SJSA1 (cell line): ENCODE measurements at regions not wholly inside any gene's neighbourhood (a gene's known extent, or its start where the extent isn't known, plus 50 kb on each side); places are given as distances from the start of the nearest gene placed in this dataset.
"Not testable (repeated sequence)": the region's sequence is repeated elsewhere in the genome, so short reads cannot be mapped to it uniquely, and the experiment has no call there.

Experiments used
- DNase-seq, 2 experiments: peaks; one replicate each; pipeline ENCODE4 v3.0.0-alpha.2; 2015 to 2020; ENCODE audit warnings: low spot score in 2 of 2, low read depth in 1 of 2
- H3K27ac ChIP-seq: fragments of 250-450 bp; sonication (Bioruptor Pico); 2 replicates; pipeline ENCODE4 v1.5.1; 2020; ENCODE audit warnings: mild to moderate bottlenecking, moderate library complexity
- H3K27me3 ChIP-seq: fragments of 250-450 bp; sonication (Bioruptor Pico); replicated peaks from 2 replicates; pipeline ENCODE4 v1.5.1; 2020; ENCODE audit warnings: mild to moderate bottlenecking, moderate library complexity
- H3K36me3 ChIP-seq: fragments of 250-450 bp; sonication (Bioruptor Pico); 2 replicates; pipeline ENCODE4 v1.5.1; 2020; ENCODE audit warnings: mild to moderate bottlenecking
- H3K4me1 ChIP-seq: fragments of 250-450 bp; sonication (Bioruptor Pico); replicated peaks from 2 replicates; pipeline ENCODE4 v1.6.1; 2021; ENCODE audit warnings: mild to moderate bottlenecking
- H3K4me3 ChIP-seq: fragments of 250-450 bp; sonication (Bioruptor Pico); 2 replicates; pipeline ENCODE4 v1.5.1; 2020; ENCODE audit warnings: mild to moderate bottlenecking
- H3K9me3 ChIP-seq: fragments of 250-450 bp; sonication (Bioruptor Pico); replicated peaks from 2 replicates; pipeline ENCODE4 v1.5.1; 2020; ENCODE audit warnings: mild to moderate bottlenecking

DNA sequence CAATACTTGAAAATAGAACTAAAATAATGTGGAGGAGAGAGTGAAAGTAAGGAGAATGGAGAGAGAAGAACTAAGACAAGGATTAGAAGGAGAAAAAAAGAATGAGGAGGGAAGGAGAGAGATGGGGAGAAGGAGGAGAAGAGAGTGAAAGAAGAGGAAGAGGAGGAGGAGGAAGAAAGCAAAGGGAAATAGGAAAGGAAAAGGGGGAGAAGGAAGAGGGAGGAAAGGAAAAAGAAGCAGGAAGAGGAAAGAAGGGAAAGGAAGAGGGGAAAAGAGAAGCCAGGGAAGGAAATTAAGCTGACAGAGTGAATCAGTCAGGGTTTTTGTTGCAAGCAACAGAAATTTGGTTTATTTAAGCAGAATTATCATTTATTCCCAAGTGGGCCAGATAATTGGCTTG, 241.7 kb upstream of the P2RY1 start:
- no peak overlapping the region for H3K4me3 ChIP-seq
- DNase-seq = no peak
- no peaks in the 10 kb centered on the region for H3K36me3 ChIP-seq

DNA sequence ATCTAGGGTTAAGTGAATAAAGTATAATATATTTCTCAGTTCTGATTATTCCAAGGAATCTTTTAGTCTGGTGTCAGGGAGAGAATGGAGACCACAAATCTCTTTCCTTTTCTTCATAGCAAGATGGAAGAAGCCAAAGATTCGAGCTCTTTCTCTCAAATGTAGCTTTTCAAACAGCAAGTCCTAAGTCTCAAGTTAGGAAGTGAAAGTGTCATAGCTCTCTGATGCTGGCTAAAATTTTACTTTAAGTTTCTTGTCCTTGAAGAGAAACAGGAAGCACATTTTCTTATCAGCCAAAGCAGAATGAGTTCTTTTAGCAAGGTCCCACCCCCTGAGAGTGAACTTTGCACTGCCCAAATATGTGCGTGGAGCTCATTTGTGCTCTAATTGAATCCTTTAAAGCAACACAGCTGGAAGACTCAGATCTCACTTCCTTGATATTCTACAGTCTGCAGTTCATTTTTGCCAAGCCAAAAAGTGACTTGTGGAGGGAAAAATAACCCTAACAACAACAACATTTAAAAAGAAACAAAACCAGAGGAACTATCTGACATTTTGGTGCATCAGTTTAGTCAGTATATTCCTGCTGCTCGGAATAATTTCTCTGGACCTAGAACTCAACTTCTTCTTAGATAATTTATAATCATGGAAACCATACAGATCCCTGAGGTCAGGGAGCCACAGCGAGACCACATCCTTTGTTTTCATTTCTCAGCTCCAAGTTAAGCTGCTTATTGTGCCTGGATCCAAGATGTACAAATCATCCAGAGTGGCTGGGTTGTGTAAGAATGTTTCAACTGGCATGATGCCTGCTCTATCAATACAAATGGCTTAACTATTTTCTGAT, 238.7 kb upstream of the P2RY1 start:
- Histone ChIP-seq H3K27me3 (no peaks in the 10 kb centered on the region), H3K4me1 (no peaks in the 10 kb centered on the region), H3K36me3 (no peaks in the 10 kb centered on the region), H3K4me3 (no peak overlapping the region), H3K27ac (no peak overlapping the region), H3K9me3 (no peaks in the 10 kb centered on the region)
- DNase-seq = no peak

More for the DNA sequence above, 241.7 kb upstream of the P2RY1 start:
- Histone ChIP-seq H3K4me1 (no peaks in the 10 kb centered on the region), H3K27me3 (no peaks in the 10 kb centered on the region), H3K27ac (no peak overlapping the region), H3K9me3 (no peaks in the 10 kb centered on the region)

DNA sequence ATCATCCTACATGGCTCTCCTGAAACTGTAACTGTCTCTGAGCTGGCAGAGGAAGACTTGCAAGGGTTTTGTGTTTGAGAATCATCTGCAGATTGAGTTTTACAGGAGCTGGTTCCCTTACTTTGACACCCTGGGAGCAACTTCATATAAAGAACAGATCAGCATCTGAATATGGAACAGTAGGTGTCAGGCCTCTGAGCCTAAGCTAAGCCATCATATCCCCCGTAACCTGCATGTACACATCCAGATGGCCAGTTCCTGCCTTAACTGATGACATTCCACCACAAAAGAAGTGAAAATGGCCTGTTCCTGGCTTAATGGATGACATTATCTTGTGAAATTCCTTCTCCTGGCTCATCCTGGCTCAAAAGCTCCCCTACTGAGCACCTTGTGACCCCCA, 238.1 kb upstream of the P2RY1 start:
- not testable (repeated sequence) for H3K9me3 ChIP-seq, H3K27ac ChIP-seq, H3K4me1 ChIP-seq, DNase-seq, H3K4me3 ChIP-seq, H3K36me3 ChIP-seq, H3K27me3 ChIP-seq

DNA sequence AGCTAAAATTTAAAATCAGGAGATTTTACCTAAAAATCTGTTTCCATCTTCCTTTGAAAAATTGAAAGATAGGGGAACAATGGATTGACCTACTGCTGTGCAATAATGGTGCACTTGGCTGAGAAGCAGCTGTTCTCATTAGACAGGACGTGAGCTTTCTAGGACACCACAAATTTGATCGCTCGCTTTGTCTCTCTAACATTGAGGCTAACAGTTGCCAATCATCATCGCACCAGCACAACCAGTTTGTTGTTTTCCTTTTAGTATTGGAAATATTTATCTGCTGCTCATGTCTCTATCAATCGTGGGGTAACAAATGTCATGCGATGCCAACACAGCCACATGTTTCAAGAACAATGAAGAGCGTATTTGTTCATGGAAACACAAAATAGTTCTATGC, 228.8 kb upstream of the P2RY1 start:
- no peak for DNase-seq
- no peaks in the 10 kb centered on the region for H3K9me3 ChIP-seq
- H3K36me3 ChIP-seq = no peaks in the 10 kb centered on the region
- no peak overlapping the region for H3K27ac ChIP-seq
- no peaks in the 10 kb centered on the region for H3K4me1 ChIP-seq
- no peaks in the 10 kb centered on the region for H3K27me3 ChIP-seq
- no peak overlapping the region for H3K4me3 ChIP-seq

DNA sequence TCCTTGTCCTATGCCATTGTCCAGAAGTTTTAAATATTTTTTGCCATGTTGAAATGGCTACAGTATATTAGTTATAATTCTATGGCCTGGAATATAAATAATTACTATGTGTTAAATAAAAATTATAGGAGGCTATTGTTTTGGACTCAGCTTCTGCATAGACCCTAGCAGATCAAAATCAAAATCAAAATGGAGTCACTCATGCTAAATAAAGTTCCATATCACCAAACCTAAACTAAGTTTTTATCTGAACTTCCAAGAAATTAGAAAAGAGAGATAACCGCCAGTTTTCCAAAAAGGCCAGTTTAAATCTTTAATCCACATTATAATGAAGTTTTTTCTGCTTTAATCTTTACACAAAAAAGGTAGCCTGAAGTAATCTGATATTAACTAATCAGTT, 227.8 kb upstream of the P2RY1 start:
- no peak overlapping the region for H3K4me3 ChIP-seq
- H3K27ac ChIP-seq = no peak overlapping the region
- no peaks in the 10 kb centered on the region for H3K4me1 ChIP-seq
- no peaks in the 10 kb centered on the region for H3K27me3 ChIP-seq
- DNase-seq = no peak
- no peaks in the 10 kb centered on the region for H3K36me3 ChIP-seq
- no peaks in the 10 kb centered on the region for H3K9me3 ChIP-seq

DNA sequence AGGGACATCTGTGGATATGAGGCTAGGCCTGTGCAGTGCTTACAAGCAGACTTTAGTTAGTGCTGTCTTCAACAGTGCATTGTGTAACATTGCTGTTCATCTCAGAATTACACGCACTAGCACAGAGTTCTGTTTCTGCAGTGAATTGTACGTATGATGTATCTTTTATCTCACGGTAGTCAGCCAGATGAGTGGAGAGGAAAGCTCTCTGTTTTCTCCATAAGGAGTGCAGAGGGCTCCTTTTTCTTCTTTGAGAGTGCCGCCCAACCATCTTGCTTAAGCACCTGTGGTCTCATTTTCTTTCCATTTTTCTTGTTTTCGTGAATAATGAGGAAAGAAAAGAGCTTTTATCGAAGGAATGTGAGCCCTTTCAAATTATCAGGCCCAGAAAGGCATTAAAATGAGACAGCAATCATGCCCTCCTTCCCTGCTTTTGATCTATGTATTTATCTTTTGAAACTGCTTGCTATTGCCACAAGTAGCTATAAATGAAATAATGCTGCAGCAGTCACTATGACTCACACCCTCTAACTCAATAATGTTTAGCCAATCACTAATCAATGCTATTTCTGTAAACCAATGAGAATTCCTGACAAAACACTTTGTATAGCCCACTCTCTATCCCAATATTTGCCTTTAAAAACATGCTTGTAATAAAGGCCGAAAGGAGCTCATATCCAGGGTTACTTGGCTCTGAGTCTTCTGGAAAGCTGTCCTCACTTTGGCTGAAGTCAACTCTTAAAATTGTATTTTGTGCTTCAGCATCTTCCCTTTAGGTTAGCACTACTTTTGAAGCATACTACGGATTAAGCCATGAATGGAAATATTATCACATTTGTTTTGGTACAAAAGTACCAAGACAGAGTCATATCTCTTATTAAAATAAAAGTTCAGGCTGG, 226.0 kb upstream of the P2RY1 start:
- Histone ChIP-seq H3K27me3 (no peaks in the 10 kb centered on the region), H3K4me3 (no peak overlapping the region), H3K4me1 (no peaks in the 10 kb centered on the region), H3K27ac (no peak overlapping the region), H3K9me3 (no peaks in the 10 kb centered on the region), H3K36me3 (no peaks in the 10 kb centered on the region)
- no peak for DNase-seq

DNA sequence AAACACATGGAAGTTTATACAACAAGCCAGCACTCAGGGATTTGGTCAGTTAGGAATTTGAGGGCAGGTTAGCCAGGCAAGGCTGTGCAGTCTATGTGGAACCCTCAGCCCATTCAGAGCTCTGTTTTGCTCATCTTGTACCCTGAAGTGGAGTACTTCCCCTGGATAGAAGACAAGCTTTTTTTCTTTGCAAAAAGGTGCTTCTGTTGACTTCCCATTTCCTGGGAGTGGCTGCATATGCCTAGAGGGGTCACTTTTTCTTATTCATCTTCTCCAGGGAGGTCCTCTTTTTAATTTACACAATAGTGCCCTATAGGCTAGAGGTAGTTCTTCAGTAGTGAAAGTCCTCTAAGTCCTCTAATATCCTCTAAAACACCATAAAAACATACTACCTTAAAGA, 225.0 kb upstream of the P2RY1 start:
- no peaks in the 10 kb centered on the region for H3K27me3 ChIP-seq
- no peak for DNase-seq
- no peaks in the 10 kb centered on the region for H3K9me3 ChIP-seq
- no peaks in the 10 kb centered on the region for H3K4me1 ChIP-seq
- H3K4me3 ChIP-seq = no peak overlapping the region
- H3K27ac ChIP-seq = no peak overlapping the region
- H3K36me3 ChIP-seq = no peaks in the 10 kb centered on the region

DNA sequence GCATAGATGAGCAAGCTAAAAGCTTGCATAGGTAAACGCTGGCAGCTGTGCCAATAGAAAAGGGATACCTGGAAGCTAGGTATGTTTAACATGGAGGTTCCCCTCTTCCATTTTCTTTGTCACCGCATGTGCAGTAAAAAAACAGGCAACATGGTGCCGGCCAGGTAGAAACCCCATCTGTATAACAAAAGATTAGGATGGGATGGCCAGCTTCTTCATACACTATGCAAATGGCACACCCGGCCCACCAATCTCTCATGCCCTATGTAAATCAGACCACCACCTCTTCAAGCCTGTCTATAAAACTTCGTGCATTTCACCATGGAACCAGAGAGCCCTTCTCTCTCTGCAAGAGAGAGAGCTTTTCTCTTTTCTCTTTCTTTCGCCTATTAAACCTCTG, 224.3 kb upstream of the P2RY1 start:
- H3K36me3 ChIP-seq = no peaks in the 10 kb centered on the region
- H3K27me3 ChIP-seq = no peaks in the 10 kb centered on the region
- H3K27ac ChIP-seq = no peak overlapping the region
- no peak for DNase-seq
- H3K4me3 ChIP-seq = no peak overlapping the region
- no peaks in the 10 kb centered on the region for H3K9me3 ChIP-seq
- H3K4me1 ChIP-seq = no peaks in the 10 kb centered on the region

DNA sequence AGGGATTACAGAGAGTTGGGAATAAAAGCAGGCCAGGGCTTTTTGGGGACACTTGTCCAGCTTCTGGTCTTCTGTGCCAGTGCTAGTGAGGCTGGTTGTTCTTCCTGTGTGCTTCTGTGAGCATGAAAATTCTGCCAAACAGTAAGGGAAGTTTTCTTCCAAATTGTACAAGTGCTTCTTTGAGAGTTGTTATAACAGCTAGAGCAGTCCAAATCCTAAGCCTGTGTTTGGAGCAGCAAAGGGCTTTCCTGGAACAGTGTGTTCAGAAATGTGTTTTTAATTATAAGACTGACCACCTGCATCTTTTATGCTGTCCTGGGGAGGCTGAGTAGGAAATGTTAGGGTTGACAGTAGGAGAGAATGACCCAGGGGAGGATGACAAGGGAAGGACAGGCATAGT, 223.0 kb upstream of the P2RY1 start:
- no peak overlapping the region for H3K27ac ChIP-seq
- H3K27me3 ChIP-seq = no peaks in the 10 kb centered on the region
- H3K4me3 ChIP-seq = no peak overlapping the region
- no peaks in the 10 kb centered on the region for H3K9me3 ChIP-seq
- no peaks in the 10 kb centered on the region for H3K36me3 ChIP-seq
- no peaks in the 10 kb centered on the region for H3K4me1 ChIP-seq
- no peak for DNase-seq

DNA sequence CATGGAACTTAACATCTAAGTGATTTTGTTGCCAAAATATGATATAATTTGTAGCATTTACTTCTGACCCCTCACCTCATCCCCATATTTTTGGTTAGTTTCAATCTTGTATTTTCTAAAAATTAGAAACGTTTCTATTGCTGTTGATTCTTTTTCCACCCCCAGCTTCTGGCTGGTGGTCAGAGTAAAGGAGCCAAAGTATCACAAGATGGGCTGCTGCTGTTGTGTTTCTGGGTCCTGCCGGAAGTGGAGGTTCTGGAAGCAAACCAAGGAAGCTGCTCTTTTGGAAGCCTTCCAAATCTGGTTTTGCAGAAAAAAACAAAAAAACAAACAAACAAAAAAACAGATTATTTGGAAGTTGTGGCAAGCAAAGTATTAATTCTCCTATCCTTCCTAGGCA, 221.1 kb upstream of the P2RY1 start:
- no peaks in the 10 kb centered on the region for H3K36me3 ChIP-seq
- H3K27ac ChIP-seq = no peak overlapping the region
- H3K4me1 ChIP-seq = no peaks in the 10 kb centered on the region
- no peaks in the 10 kb centered on the region for H3K27me3 ChIP-seq
- H3K9me3 ChIP-seq = no peaks in the 10 kb centered on the region
- no peak overlapping the region for H3K4me3 ChIP-seq
- DNase-seq = no peak

DNA sequence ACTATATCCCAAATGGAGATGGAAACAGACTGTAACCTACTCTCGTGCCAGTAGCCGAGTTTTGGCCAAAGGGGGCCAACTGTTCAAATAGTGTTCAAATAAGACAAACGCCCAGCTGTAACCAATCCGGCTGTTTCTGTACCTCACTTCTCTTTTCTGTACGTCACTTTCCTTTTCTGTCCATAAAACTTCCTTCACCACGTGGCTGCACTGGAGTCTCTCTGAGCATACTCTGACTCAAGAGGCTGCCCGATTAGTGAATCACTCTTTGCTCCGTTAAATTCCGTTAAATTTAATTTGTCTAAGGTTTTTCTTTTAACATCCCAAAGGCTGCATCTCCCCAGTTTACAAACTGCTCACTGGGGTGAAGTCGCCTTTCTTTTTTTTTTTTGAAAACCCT, 219.2 kb upstream of the P2RY1 start:
- no peaks in the 10 kb centered on the region for H3K9me3 ChIP-seq
- H3K27me3 ChIP-seq = no peaks in the 10 kb centered on the region
- H3K27ac ChIP-seq = no peak overlapping the region
- H3K4me3 ChIP-seq = no peak overlapping the region
- H3K36me3 ChIP-seq = no peaks in the 10 kb centered on the region
- DNase-seq = no peak
- H3K4me1 ChIP-seq = no peaks in the 10 kb centered on the region

DNA sequence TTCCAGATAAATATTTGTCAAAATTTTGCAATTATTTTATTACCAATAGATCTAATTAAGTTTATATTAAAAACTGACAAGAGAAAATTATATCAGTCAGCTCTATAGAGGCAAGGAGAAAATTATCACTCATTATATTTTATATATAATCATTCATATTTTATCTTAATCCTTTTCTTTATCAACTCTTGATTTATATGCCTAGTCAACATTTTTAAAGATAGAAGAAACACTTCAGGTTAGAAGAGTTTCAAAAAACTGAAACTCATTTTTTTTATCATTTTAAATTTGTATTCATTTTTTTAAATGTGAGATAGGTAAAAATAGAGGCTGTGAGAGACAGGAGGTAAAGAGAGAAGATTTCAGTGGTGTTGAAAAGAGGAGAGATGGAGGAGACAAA, 217.3 kb upstream of the P2RY1 start:
- no peaks in the 10 kb centered on the region for H3K9me3 ChIP-seq
- H3K36me3 ChIP-seq = no peaks in the 10 kb centered on the region
- H3K4me1 ChIP-seq = no peaks in the 10 kb centered on the region
- H3K27ac ChIP-seq = no peak overlapping the region
- H3K4me3 ChIP-seq = no peak overlapping the region
- 0 out of 2 replicates have a peak, but pooled peaks cover 4% of the 10 kb centered on the region for H3K27me3 ChIP-seq
- no peak for DNase-seq

DNA sequence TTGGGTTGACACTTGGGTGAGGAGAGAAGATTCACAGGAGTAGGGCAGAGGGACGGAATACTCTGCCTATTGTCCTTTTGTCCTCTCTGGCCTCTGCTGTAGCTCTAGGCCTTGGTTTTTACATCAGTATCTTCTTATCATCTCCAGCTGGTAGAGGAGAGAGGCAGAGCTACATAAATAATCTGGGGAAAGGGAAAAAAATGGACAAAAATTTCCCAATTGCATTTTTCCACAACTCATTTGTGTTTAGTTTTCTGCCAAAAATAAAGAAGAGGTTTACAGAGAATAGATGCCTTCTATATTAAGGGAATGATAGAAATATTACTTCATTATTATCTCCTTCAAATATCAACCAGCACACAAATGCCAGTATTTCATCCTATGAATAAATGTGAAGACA, 216.4 kb upstream of the P2RY1 start:
- H3K27me3 ChIP-seq = 0 out of 2 replicates have a peak, but pooled peaks cover 8% of the 10 kb centered on the region
- H3K9me3 ChIP-seq = no peaks in the 10 kb centered on the region
- H3K27ac ChIP-seq = no peak overlapping the region
- no peak for DNase-seq
- no peaks in the 10 kb centered on the region for H3K36me3 ChIP-seq
- H3K4me3 ChIP-seq = no peak overlapping the region
- H3K4me1 ChIP-seq = no peaks in the 10 kb centered on the region

DNA sequence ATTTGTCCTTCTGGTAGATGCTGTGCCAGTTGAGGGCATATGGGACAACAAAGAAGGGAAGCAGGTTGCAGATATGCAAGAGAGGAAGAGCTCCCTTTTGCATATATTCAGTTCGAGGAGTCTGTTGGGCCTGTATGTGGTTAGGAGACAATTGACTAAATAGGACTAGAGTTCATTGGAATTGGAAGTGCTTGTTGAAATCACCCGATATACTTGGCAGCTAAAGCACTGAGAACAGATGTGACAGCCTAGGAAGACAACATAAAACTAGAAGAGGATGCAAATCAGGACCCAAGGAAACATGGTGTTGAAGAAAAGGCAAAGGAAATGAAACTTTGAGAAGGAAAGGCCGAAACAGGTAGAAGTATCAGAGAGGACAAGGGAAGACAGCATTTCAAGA, 215.2 kb upstream of the P2RY1 start:
- no peaks in the 10 kb centered on the region for H3K9me3 ChIP-seq
- DNase-seq = no peak
- H3K27ac ChIP-seq = no peak overlapping the region
- H3K27me3 ChIP-seq = 0 out of 2 replicates have a peak, but pooled peaks cover 16% of the 10 kb centered on the region
- H3K4me1 ChIP-seq = no peaks in the 10 kb centered on the region
- H3K36me3 ChIP-seq = no peaks in the 10 kb centered on the region
- no peak overlapping the region for H3K4me3 ChIP-seq
